H1 (cell line): ENCODE measurements at regions not wholly inside any gene's neighbourhood (a gene's known extent, or its start where the extent isn't known, plus 50 kb on each side); places are given as distances from the start of the nearest gene placed in this dataset.

Source experiments
- CTCF ChIA-PET: fragments of 300-600 bp; sonication (Branson Sonifier 250); formaldehyde crosslinking; loops from one replicate; lab custom pipeline; 2021; ENCODE audit not compliant: partially characterized antibody; lab: Charles Lee
- POLR2A ChIA-PET: fragments of 300-600 bp; sonication (Branson Sonifier 250); formaldehyde crosslinking; loops from one replicate; lab custom pipeline; 2021; ENCODE audit warnings: inconsistent platforms; ENCODE audit not compliant: partially characterized antibody; lab: Charles Lee
- DNase-seq, 2 experiments: peaks; one replicate each; pipeline versions ENCODE4 v3.0.0 to v3.0.0-alpha.2; 2010 to 2022; ENCODE audit warnings: low spot score in 2 of 2, low read depth in 1 of 2, mixed read lengths in 1 of 2
- FAIRE-seq: peaks from 2 replicates; lab custom pipeline; 2011; peaks lifted over from hg19 to GRCh38; lab: Jason Lieb, UNC
- H2AFZ ChIP-seq: 2 replicates; pipeline ENCODE4 v1.8.1; 2012; ENCODE audit warnings: low read length, inconsistent platforms
- H2AK5ac ChIP-seq: 2 replicates; pipeline ENCODE4 v1.6.1; 2013; ENCODE audit warnings: low read depth, low read length
- H2BK120ac ChIP-seq: replicated peaks from 2 replicates; pipeline ENCODE3; 2013; ENCODE audit warnings: low read depth, low read length, inconsistent platforms
- H2BK12ac ChIP-seq: 2 replicates; pipeline ENCODE4 v1.6.1; 2013; ENCODE audit warnings: low read depth, low read length
- H2BK15ac ChIP-seq: 2 replicates; pipeline ENCODE4 v1.6.1; 2013; ENCODE audit warnings: low read length
- H2BK20ac ChIP-seq: 2 replicates; pipeline ENCODE4 v1.6.1; 2013; ENCODE audit warnings: low read length
- H2BK5ac ChIP-seq: 2 replicates; pipeline ENCODE4 v1.6.1; 2013; ENCODE audit warnings: low read depth, low read length
- H3K14ac ChIP-seq: 2 replicates; pipeline ENCODE4 v1.6.1; 2013; ENCODE audit warnings: inconsistent platforms; ENCODE audit not compliant: insufficient read length
- H3K18ac ChIP-seq: 2 replicates; pipeline ENCODE4 v1.6.1; 2013; ENCODE audit warnings: low read length; ENCODE audit errors: extremely low read depth
- H3K23ac ChIP-seq: 2 replicates; pipeline ENCODE4 v1.6.1; 2013; ENCODE audit warnings: inconsistent platforms; ENCODE audit not compliant: insufficient read length
- H3K23me2 ChIP-seq: 2 replicates; pipeline ENCODE4 v1.6.1; 2013; ENCODE audit warnings: low read depth, low read length
- H3K27ac ChIP-seq: 2 replicates; pipeline ENCODE4 v1.6.1; 2011; ENCODE audit warnings: low read depth, low read length, inconsistent platforms
- H3K27me3 ChIP-seq, 4 experiments: replicated peaks in 1 of 4; 1 replicate in 1 of 4; 2 replicates in 3 of 4; pipeline versions ENCODE4 v1.6.1 to v1.8.1; 2011 to 2013; ENCODE audit warnings: low read length in 3 of 4, mild to moderate bottlenecking in 3 of 4, inconsistent platforms in 2 of 4, mixed read lengths in 2 of 4, moderate library complexity in 1 of 4; ENCODE audit not compliant: control insufficient read depth in 3 of 4, insufficient read depth in 3 of 4; ENCODE audit errors: extremely low read depth in 1 of 4
- H3K36me3 ChIP-seq, 4 experiments: 2 replicates each; pipeline versions ENCODE4 v1.6.1 to v1.8.1; 2011 to 2013; ENCODE audit warnings: mild to moderate bottlenecking in 4 of 4, low read length in 3 of 4, moderate library complexity in 2 of 4, control low read depth in 1 of 4, inconsistent platforms in 1 of 4; ENCODE audit not compliant: insufficient read depth in 4 of 4, control insufficient read depth in 2 of 4
- H3K4ac ChIP-seq: replicated peaks from 2 replicates; pipeline ENCODE3; 2013; ENCODE audit warnings: low read length, low read depth, mixed read lengths, inconsistent platforms; ENCODE audit not compliant: insufficient read length
- H3K4me1 ChIP-seq, 4 experiments: replicated peaks in 1 of 4; 1 replicate in 1 of 4; 2 replicates in 3 of 4; pipeline versions ENCODE4 v1.6.1 to v1.8.1; 2011 to 2013; ENCODE audit warnings: low read length in 3 of 4, inconsistent platforms in 2 of 4, mixed read lengths in 1 of 4; ENCODE audit not compliant: insufficient read depth in 4 of 4, control insufficient read depth in 3 of 4
- H3K4me2 ChIP-seq, 2 experiments: 2 replicates each; pipeline versions ENCODE4 v1.6.1 to v1.8.1; 2011 to 2013; ENCODE audit warnings: low read depth in 2 of 2, low read length in 2 of 2, control low read depth in 1 of 2, inconsistent platforms in 1 of 2, mild to moderate bottlenecking in 1 of 2; ENCODE audit not compliant: insufficient read depth in 1 of 2
- H3K4me3 ChIP-seq, 4 experiments: fragments of 200-600, 300-600 bp in 1 of 4; sonication (generic), shearing (Covaris generic), sonication (Bioruptor Twin) in 1 of 4; 2 replicates each; pipeline versions ENCODE4 v1.5.1 to v1.8.1; 2011 to 2016; ENCODE audit warnings: low read length in 4 of 4, low read depth in 3 of 4, control low read depth in 2 of 4, inconsistent platforms in 2 of 4, mild to moderate bottlenecking in 2 of 4, mixed read lengths in 1 of 4, moderate library complexity in 1 of 4; ENCODE audit not compliant: insufficient read depth in 2 of 4; ENCODE audit errors: extremely low read depth in 1 of 4
- H3K56ac ChIP-seq: replicated peaks from 2 replicates; pipeline ENCODE3; 2013; ENCODE audit warnings: low read depth, mild to moderate bottlenecking, mixed read lengths, low read length, inconsistent platforms; ENCODE audit not compliant: insufficient read length
- H3K79me1 ChIP-seq: 2 replicates; pipeline ENCODE4 v1.6.1; 2013; ENCODE audit warnings: low read depth, low read length, control low read depth
- H3K79me2 ChIP-seq, 2 experiments: 2 replicates each; pipeline versions ENCODE4 v1.6.1 to v1.8.1; 2012 to 2013; ENCODE audit warnings: low read length in 2 of 2, mild to moderate bottlenecking in 2 of 2, inconsistent platforms in 1 of 2; ENCODE audit not compliant: insufficient read depth in 2 of 2, control insufficient read depth in 1 of 2
- H3K9ac ChIP-seq, 4 experiments: replicated peaks in 1 of 4; 1 replicate in 1 of 4; 2 replicates in 3 of 4; pipeline versions ENCODE4 v1.6.1 to v1.8.1; 2011 to 2013; ENCODE audit warnings: low read depth in 3 of 4, low read length in 3 of 4, control low read depth in 2 of 4, mild to moderate bottlenecking in 2 of 4, moderate library complexity in 2 of 4, inconsistent platforms in 1 of 4; ENCODE audit errors: extremely low read depth in 1 of 4
- H3K9me3 ChIP-seq, 2 experiments: 2 replicates each; pipeline versions ENCODE4 v1.6.1 to v1.8.1; 2012 to 2013; ENCODE audit warnings: mild to moderate bottlenecking in 2 of 2, moderate library complexity in 2 of 2, control low read depth in 1 of 2, inconsistent platforms in 1 of 2, low read depth in 1 of 2, low read length in 1 of 2, mixed read lengths in 1 of 2; ENCODE audit not compliant: insufficient read depth in 2 of 2
- H4K20me1 ChIP-seq, 2 experiments: replicated peaks in 1 of 2; 2 replicates each; pipeline versions ENCODE3 to v1.8.1; 2011 to 2013; ENCODE audit warnings: inconsistent platforms in 2 of 2, low read length in 2 of 2, mild to moderate bottlenecking in 1 of 2; ENCODE audit not compliant: insufficient read depth in 2 of 2, control insufficient read depth in 1 of 2
- H4K5ac ChIP-seq: 2 replicates; pipeline ENCODE4 v1.6.1; 2013; ENCODE audit warnings: low read length, low read depth, mixed read lengths, inconsistent platforms; ENCODE audit not compliant: insufficient read length
- H4K8ac ChIP-seq: 2 replicates; pipeline ENCODE4 v1.8.0; 2013; ENCODE audit warnings: mild to moderate bottlenecking, moderate library complexity, low read length, inconsistent platforms; ENCODE audit not compliant: insufficient read depth; ENCODE audit errors: extremely low read depth
- H4K91ac ChIP-seq: replicated peaks from 2 replicates; pipeline ENCODE3; 2013; ENCODE audit warnings: low read length, mixed read lengths, inconsistent platforms; ENCODE audit not compliant: insufficient read length
- MAFK ChIP-seq: IDR thresholded peaks from 2 replicates; pipeline ENCODE4 v1.6.1; 2012; ENCODE audit warnings: low read depth, mild to moderate bottlenecking, improper control_type of control experiment, low read length
- WGBS, 2 experiments: shearing (Covaris generic) in 1 of 2; methylation state at CpG; one replicate each; pipeline versions ENCODE4 v1.1.6 to v1.1.7; 2013 to 2015; ENCODE audit warnings: low lambda C conversion rate in 2 of 2, mixed read lengths in 2 of 2, inconsistent platforms in 1 of 2, low coverage in 1 of 2, missing lambda C conversion rate in 1 of 2; ENCODE audit not compliant: insufficient replicate concordance in 2 of 2, insufficient coverage in 1 of 2, insufficient read length in 1 of 2; ENCODE audit errors: extremely low coverage in 1 of 2, missing lambda C conversion rate in 1 of 2; 5-methylcytosine and 5-hydroxymethylcytosine counted together

- no peaks in the 10 kb centered on the region for H3K27me3 ChIP-seq
- no peak overlapping the region for H3K14ac ChIP-seq
- no peak overlapping the region for H4K91ac ChIP-seq
- no peak overlapping the region for H2BK5ac ChIP-seq
- no peak overlapping the region for H3K27ac ChIP-seq
- no peak for FAIRE-seq
- H3K9ac ChIP-seq, result no peak overlapping the region
- POLR2A ChIA-PET, result no interaction called here
- no peak overlapping the region for H2BK20ac ChIP-seq
- WGBS, 2 experiments, result 93% methylated on average over 3 of the region's 3 CpGs; no CpG with 5 or more reads in 1 of the 2 experiments
- no peaks in the 10 kb centered on the region for H3K79me2 ChIP-seq
- no peak overlapping the region for H4K8ac ChIP-seq
- H2BK12ac ChIP-seq, result no peak overlapping the region
- no peaks in the 10 kb centered on the region for H3K23me2 ChIP-seq
- H3K79me1 ChIP-seq, result no peaks in the 10 kb centered on the region
- no peaks in the 10 kb centered on the region for H3K36me3 ChIP-seq
- no peak overlapping the region for H2AFZ ChIP-seq
- H2BK15ac ChIP-seq, result no peak overlapping the region
- H3K4ac ChIP-seq, result no peak overlapping the region
- H3K9me3 ChIP-seq, result no peaks in the 10 kb centered on the region; a peak in 1 of 4 replicates
- no peak overlapping the region for H3K4me2 ChIP-seq
- H3K4me3 ChIP-seq, result no peak overlapping the region
- no peak for DNase-seq
- no peak overlapping the region for H3K56ac ChIP-seq
- no peak overlapping the region for H2BK120ac ChIP-seq
- H4K20me1 ChIP-seq, result no peaks in the 10 kb centered on the region
- CTCF ChIA-PET, result no interaction called here
- H3K23ac ChIP-seq, result no peak overlapping the region
- H2AK5ac ChIP-seq, result no peak overlapping the region
- H3K4me1 ChIP-seq, result peaks cover 0 to 2% (median 0%) of the 10 kb centered on the region in 4 experiments; a peak in 1 of 7 replicates
- no peak overlapping the region for H4K5ac ChIP-seq
- no peak overlapping the region for H3K18ac ChIP-seq
- peak; percentile 91 for TF ChIP-seq MAFK
These were observed 875.2 kb downstream of the FLRT2 start for GRCh38 chr14:86404989-86405649.
